Adrenal gland (tissue), 5 donors: ENCODE measurements at regions not wholly inside any gene's neighbourhood (a gene's known extent, or its start where the extent isn't known, plus 50 kb on each side); places are given as distances from the start of the nearest gene placed in this dataset.
"Not testable (repeated sequence)": the region's sequence is repeated elsewhere in the genome, so short reads cannot be mapped to it uniquely, and the experiment has no call there.

Experiments
- POLR2A ChIP-seq, 2 donors: fragments of 450-650 bp; IDR thresholded peaks; one replicate each; pipeline ENCODE4 v1.6.1; 2017; ENCODE audit warnings: antibody characterized with exemption in 2 of 2, mild to moderate bottlenecking in 2 of 2, moderate library complexity in 1 of 2
- TF ChIP-seq, protein P1 (sequence below), 6 experiments: fragments of 450-650 bp in 4 of 6; fragments of 200-600 bp in 2 of 6; sonication (generic) in 1 of 6; IDR thresholded peaks; 1 replicate in 5 of 6; 2 replicates in 1 of 6; pipeline versions ENCODE4 v1.5.1 to v1.8.0; 2016 to 2021; ENCODE audit warnings: antibody characterized with exemption in 6 of 6, mild to moderate bottlenecking in 2 of 6, moderate library complexity in 1 of 6
- donor health status: DM: no; HTN: no; CAD: no.

DNA sequence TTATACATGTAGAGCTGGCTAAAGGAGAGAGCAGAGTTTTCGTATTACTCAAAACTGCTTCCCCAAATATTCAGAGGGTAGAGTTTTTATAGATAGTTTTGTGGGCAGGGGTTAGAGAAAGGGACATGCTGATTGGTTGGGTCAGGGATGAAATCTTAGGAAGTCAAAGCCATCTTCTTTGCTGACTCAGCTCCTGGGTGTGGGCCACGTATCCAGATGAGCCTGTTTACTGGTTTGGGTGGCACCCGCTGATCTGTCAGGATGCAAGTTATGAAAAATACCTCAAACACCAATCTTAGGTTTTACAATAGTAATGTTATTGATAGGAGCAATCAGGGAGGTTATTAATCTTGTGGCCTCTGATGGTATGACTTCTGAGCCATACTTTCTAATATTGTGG, 164.0 kb upstream of the NPAP1 start:
- TF ChIP-seq, protein P1, sequence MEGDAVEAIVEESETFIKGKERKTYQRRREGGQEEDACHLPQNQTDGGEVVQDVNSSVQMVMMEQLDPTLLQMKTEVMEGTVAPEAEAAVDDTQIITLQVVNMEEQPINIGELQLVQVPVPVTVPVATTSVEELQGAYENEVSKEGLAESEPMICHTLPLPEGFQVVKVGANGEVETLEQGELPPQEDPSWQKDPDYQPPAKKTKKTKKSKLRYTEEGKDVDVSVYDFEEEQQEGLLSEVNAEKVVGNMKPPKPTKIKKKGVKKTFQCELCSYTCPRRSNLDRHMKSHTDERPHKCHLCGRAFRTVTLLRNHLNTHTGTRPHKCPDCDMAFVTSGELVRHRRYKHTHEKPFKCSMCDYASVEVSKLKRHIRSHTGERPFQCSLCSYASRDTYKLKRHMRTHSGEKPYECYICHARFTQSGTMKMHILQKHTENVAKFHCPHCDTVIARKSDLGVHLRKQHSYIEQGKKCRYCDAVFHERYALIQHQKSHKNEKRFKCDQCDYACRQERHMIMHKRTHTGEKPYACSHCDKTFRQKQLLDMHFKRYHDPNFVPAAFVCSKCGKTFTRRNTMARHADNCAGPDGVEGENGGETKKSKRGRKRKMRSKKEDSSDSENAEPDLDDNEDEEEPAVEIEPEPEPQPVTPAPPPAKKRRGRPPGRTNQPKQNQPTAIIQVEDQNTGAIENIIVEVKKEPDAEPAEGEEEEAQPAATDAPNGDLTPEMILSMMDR (IDR thresholded peaks at IDR 0.05): not testable (repeated sequence)
- TF ChIP-seq POLR2A (IDR thresholded peaks at IDR 0.05): not testable (repeated sequence)
